Suppressor macrophage treated with lipopolysaccharide for 1 hour (primary cell): ENCODE measurements at regions not wholly inside any gene's neighbourhood (a gene's known extent, or its start where the extent isn't known, plus 50 kb on each side); places are given as distances from the start of the nearest gene placed in this dataset.
A peak's percentile ranks its signal among the peaks of the same experiment; 100 is the strongest.

Source experiments
- DNase-seq, 3 donors: peaks; one replicate each; pipeline ENCODE4 v3.0.0-alpha.2; 2020 to 2022

GRCh38 chr7:35384761-35385700, 131.1 kb upstream of the TBX20 start:
- no peak for DNase-seq

GRCh38 chr7:35380739-35381224, 126.9 kb upstream of the TBX20 start:
- peak; percentile 50 to 79 (median 73) for DNase-seq

GRCh38 chr7:35379481-35379880, 125.6 kb upstream of the TBX20 start:
- peak; percentile 21 to 34 (median 31) for DNase-seq

GRCh38 chr7:35375516-35375915, 121.6 kb upstream of the TBX20 start:
- no peak for DNase-seq

GRCh38 chr7:35374858-35375257, 121.0 kb upstream of the TBX20 start:
- DNase-seq: no peak

- DNase-seq: no peak
Measured at GRCh38 chr7:35371221-35371620, 117.3 kb upstream of the TBX20 start.

- no peak for DNase-seq
Measured at GRCh38 chr7:35370687-35371086, 116.8 kb upstream of the TBX20 start.

- DNase-seq: no peak
Measured at GRCh38 chr7:35366167-35367155, 112.6 kb upstream of the TBX20 start.

GRCh38 chr7:35365523-35365922, 111.6 kb upstream of the TBX20 start:
- no peak for DNase-seq

- no peak for DNase-seq
Measured at GRCh38 chr7:35362341-35362740, 108.4 kb upstream of the TBX20 start.

GRCh38 chr7:35359423-35359822, 105.5 kb upstream of the TBX20 start:
- no peak for DNase-seq

- no peak for DNase-seq
Measured at GRCh38 chr7:35356495-35356894, 102.6 kb upstream of the TBX20 start.

- DNase-seq: no peak
Measured at GRCh38 chr7:35355911-35356310, 102.0 kb upstream of the TBX20 start.

GRCh38 chr7:35355199-35355598, 101.3 kb upstream of the TBX20 start:
- DNase-seq: no peak

- DNase-seq: no peak
Measured at GRCh38 chr7:35353481-35353880, 99.6 kb upstream of the TBX20 start.

GRCh38 chr7:35351466-35351865, 97.6 kb upstream of the TBX20 start:
- DNase-seq: no peak

GRCh38 chr7:35348611-35349400, 94.9 kb upstream of the TBX20 start:
- DNase-seq: no peak

GRCh38 chr7:35342786-35343185, 88.9 kb upstream of the TBX20 start:
- no peak for DNase-seq

GRCh38 chr7:35339811-35340210, 85.9 kb upstream of the TBX20 start:
- DNase-seq: no peak

GRCh38 chr7:35336444-35336843, 82.5 kb upstream of the TBX20 start:
- DNase-seq: no peak

- DNase-seq: no peak
Measured at GRCh38 chr7:35334506-35334905, 80.6 kb upstream of the TBX20 start.

GRCh38 chr7:35333265-35333664, 79.4 kb upstream of the TBX20 start:
- DNase-seq: no peak
